Glutamatergic neuron (in vitro differentiated cells): ENCODE measurements at regions not wholly inside any gene's neighbourhood (a gene's known extent, or its start where the extent isn't known, plus 50 kb on each side); places are given as distances from the start of the nearest gene placed in this dataset.

Source experiments
- DNase-seq: peaks from one replicate; pipeline ENCODE4 v3.0.0; 2022
- H3K27ac Mint-ChIP-seq: one replicate; pipeline ENCODE4 v1.8.0; 2020; ENCODE audit warnings: mild to moderate bottlenecking, mixed read lengths, inconsistent platforms; ENCODE audit not compliant: unreplicated experiment
- H3K27me3 Mint-ChIP-seq: one replicate; pipeline ENCODE4 v1.8.0; 2020; ENCODE audit warnings: mild to moderate bottlenecking, moderate library complexity, mixed read lengths, inconsistent platforms; ENCODE audit not compliant: unreplicated experiment
- H3K36me3 Mint-ChIP-seq: one replicate; pipeline ENCODE4 v1.8.0; 2020; ENCODE audit warnings: mild to moderate bottlenecking, mixed read lengths, inconsistent platforms; ENCODE audit not compliant: unreplicated experiment
- H3K4me1 Mint-ChIP-seq: one replicate; pipeline ENCODE4 v1.8.0; 2020; ENCODE audit warnings: mild to moderate bottlenecking, low read depth, mixed read lengths, inconsistent platforms; ENCODE audit not compliant: unreplicated experiment
- H3K4me3 Mint-ChIP-seq: one replicate; pipeline ENCODE4 v1.8.0; 2020; ENCODE audit warnings: mild to moderate bottlenecking, mixed read lengths, inconsistent platforms; ENCODE audit not compliant: unreplicated experiment
- H3K9me3 Mint-ChIP-seq: one replicate; pipeline ENCODE4 v1.8.0; 2020; ENCODE audit warnings: mild to moderate bottlenecking, moderate library complexity, mixed read lengths, inconsistent platforms; ENCODE audit not compliant: unreplicated experiment
- TF ChIP-seq, protein P1 (sequence below): fragments of 200-600 bp; sonication (generic); IDR thresholded peaks from one replicate; pipeline ENCODE4 v1.5.0; 2021; ENCODE audit not compliant: partially characterized antibody, unreplicated experiment

DNA sequence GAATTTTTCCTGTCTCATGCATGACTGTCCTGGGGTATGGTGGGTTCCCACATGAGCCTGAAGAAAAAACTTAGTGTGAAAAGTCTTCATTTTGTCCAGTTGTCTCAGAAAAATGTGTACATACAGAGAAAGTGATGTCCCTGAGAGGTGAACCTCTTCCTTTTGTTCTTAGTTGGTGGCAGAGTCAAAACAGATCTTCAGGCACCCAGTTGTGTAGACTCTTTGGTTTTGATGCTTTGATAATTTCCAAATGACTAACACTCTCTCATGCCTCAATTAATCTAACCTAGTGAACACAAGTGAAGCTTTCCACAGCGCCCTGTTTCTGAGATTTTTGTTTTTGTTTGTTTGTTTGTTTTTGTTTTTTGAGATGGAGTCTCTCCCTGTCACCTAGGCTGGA lies 273.5 kb downstream of the PIK3C3 start:
- no peaks in the 10 kb centered on the region for H3K27me3 Mint-ChIP-seq
- no peaks in the 10 kb centered on the region for H3K4me1 Mint-ChIP-seq
- no peaks in the 10 kb centered on the region for H3K36me3 Mint-ChIP-seq
- H3K27ac Mint-ChIP-seq: no peak overlapping the region
- no peak for DNase-seq
- H3K4me3 Mint-ChIP-seq: no peak overlapping the region
- H3K9me3 Mint-ChIP-seq: no peaks in the 10 kb centered on the region
- TF ChIP-seq, protein P1, sequence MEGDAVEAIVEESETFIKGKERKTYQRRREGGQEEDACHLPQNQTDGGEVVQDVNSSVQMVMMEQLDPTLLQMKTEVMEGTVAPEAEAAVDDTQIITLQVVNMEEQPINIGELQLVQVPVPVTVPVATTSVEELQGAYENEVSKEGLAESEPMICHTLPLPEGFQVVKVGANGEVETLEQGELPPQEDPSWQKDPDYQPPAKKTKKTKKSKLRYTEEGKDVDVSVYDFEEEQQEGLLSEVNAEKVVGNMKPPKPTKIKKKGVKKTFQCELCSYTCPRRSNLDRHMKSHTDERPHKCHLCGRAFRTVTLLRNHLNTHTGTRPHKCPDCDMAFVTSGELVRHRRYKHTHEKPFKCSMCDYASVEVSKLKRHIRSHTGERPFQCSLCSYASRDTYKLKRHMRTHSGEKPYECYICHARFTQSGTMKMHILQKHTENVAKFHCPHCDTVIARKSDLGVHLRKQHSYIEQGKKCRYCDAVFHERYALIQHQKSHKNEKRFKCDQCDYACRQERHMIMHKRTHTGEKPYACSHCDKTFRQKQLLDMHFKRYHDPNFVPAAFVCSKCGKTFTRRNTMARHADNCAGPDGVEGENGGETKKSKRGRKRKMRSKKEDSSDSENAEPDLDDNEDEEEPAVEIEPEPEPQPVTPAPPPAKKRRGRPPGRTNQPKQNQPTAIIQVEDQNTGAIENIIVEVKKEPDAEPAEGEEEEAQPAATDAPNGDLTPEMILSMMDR: no peak

DNA sequence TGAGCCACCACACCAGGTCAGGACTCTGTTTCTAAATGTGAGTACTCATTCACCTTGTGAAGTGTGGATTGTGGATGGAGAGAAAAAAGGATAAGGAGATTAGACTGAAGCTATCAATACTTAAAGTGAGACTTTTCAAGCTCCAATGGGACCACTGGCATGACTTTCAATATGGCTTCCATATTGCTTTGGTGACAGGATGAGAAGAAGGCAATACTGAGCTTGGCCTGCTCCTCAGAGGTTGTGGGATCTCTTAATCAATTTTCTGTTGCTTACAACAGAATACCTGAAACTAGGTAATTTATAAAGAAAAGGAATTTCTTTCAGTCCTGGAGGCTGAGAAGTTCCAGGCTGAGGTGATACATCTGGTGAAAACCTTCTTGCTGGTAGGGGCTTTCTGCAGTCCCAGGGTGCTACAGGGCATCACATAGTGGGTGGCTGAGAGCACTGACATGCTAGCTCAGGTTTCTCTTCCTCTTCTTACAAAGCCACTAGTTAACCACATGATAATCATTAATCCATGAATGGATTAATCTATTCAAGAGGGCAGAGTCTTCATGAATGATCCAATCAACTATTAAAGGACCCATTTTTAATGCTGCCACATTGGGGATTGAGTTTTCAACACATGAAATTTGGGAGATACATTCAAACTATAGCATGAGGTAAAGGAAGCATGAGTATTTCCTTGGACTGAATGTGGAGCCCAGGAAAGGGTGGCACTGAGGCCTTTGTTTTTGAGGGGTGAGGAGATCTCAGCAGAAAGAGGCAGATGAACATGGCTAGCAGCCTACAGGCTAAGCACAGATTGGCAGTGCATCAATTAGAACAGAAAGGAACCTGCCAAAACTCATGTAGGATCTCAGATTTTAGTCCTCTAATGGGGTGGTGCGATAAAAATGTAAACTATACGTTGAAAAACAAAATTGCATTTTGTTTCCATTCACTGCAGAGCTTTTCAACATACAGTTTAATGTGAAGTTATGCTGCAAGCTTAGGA lies 274.5 kb downstream of the PIK3C3 start:
- TF ChIP-seq, protein P1: no peak
- no peak for DNase-seq
- no peaks in the 10 kb centered on the region for H3K36me3 Mint-ChIP-seq
- no peaks in the 10 kb centered on the region for H3K27me3 Mint-ChIP-seq
- H3K27ac Mint-ChIP-seq: no peak overlapping the region
- no peaks in the 10 kb centered on the region for H3K9me3 Mint-ChIP-seq
- H3K4me3 Mint-ChIP-seq: no peak overlapping the region
- no peaks in the 10 kb centered on the region for H3K4me1 Mint-ChIP-seq

GRCh38 chr18:42230636-42231035 lies 275.6 kb downstream of the PIK3C3 start:
- no peaks in the 10 kb centered on the region for H3K4me1 Mint-ChIP-seq
- no peak for DNase-seq
- H3K9me3 Mint-ChIP-seq: no peaks in the 10 kb centered on the region
- no peak overlapping the region for H3K27ac Mint-ChIP-seq
- TF ChIP-seq, protein P1: no peak
- no peaks in the 10 kb centered on the region for H3K36me3 Mint-ChIP-seq
- no peaks in the 10 kb centered on the region for H3K27me3 Mint-ChIP-seq
- H3K4me3 Mint-ChIP-seq: no peak overlapping the region

DNA sequence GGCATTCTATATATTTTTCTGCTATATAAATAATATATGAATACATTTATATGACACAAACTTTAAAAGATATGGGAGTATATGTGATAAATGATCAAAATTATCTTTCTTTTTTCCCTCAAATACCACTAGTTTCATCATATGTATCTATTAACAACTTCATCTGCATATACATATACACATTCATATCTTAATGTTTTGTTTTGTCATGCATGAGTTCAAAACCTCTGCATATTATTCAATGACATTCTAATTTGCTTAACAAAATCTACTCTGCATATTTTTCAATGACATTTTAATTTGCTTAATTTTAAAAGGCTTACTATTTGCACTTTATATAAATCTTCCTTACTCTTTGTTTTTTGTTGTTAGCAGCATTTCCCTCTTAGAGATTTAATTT lies 276.2 kb downstream of the PIK3C3 start:
- no peak overlapping the region for H3K4me3 Mint-ChIP-seq
- H3K27ac Mint-ChIP-seq: no peak overlapping the region

More for the DNA sequence above, 276.2 kb downstream of the PIK3C3 start:
- Mint-ChIP-seq H3K27me3 (no peaks in the 10 kb centered on the region), H3K4me1 (no peaks in the 10 kb centered on the region), H3K36me3 (no peaks in the 10 kb centered on the region), H3K9me3 (no peaks in the 10 kb centered on the region)
- no peak for DNase-seq
- TF ChIP-seq, protein P1: no peak
